NCI-H1092 treated with DMSO at 0.1 percent for 48 hours (cell line): ENCODE measurements at regions not wholly inside any gene's neighbourhood (a gene's known extent, or its start where the extent isn't known, plus 50 kb on each side); places are given as distances from the start of the nearest gene placed in this dataset.
"Not testable (repeated sequence)": the region's sequence is repeated elsewhere in the genome, so short reads cannot be mapped to it uniquely, and the experiment has no call there.

Experiments used
- DNase-seq: peaks from one replicate; lab custom pipeline; 2025; lab: John Stamatoyannopoulos, UW

DNA sequence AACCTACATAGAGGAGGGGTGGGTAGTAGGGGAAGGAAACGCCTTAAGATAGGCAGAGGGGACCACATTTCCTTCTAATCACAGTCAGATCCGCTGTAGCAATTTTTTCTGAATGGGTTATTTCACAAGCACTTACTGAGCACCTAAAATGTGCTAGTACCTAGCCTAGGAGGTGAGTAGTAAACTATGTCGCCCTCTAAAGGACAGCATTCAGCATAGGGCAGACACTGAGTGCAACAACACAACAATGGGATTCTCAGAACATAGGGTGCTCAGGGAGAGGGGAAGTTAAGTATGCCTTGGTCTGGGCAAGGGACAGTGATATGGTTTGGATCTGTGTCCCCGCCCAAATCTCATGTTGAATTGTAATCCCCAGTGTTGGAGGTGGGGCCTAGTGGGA is 166.1 kb upstream of the RAB6C start:
- no peak for DNase-seq

DNA sequence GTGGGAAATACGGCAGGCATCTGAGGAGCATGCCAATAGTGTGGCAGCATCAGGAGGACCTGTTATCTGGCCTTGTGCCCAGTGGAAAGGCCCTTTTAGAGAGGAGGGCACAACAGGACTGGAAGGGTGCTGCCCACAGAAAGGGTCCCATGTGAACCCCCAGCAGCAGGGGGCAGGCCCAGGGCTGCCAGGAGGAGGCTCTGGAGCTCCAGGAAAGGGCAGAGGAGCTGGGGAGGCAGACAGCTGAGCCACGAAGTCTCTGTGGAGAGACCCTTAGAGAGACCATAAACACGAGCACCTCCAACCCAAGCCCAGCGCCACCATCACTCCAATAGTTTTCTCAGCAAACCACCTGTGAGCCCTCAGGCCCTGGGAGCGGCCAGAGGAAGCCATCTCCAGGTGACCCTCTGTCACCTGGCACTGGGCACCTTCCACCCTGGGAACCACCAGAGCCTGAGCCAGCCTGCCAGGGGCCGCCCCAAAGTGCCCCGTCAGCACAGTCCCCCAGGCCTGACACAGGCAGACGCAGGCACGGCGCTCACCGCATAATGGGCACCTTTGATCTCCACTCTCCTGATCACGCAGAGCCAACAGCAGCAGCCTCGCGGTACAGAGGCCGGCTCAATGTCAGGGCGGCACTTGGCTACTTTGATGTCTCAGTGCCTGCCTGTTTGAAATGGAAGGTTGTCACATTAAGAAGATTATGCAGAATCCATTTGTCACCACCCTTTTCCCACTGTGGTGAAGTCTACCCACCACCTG is 162.5 kb upstream of the RAB6C start:
- no peak for DNase-seq

DNA sequence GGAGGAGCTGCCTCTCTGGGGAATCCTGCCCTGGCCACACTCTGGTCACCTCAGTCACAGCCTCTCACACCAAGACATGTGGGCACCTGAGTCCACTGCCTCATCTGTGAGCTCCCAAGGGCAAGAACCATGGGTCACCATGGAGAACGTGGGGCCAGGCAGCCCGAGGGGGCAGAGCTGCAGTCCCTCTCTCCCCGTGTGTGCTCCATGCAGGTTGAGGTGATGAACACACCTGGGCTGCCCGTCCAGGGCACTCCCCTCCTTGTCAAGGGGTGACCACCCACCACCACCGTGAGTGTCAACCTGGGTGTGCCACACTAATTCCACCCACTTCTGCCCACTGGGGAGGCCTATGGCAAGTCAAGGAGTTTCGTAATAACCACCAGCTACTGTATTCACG is 159.6 kb upstream of the RAB6C start:
- DNase-seq, result no peak

DNA sequence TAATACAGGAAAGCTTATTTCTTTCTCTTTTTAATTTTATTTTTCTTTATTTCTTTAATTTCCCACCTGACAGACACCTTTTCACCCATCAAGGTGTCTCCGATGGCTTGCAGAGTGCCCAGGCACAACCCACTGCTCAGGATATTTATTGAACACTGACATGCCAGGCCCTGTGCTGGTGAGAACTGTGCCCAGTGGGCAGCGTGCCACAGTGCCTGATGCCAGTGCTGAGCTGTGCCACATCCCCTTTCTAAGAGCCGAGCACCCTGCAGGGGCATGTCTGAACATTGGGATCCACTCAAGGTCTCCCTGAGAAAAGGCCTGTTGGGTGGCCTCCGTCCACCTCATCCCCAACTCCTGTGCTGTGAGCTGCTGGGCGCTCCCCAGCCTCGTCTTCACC is 158.6 kb upstream of the RAB6C start:
- no peak for DNase-seq

DNA sequence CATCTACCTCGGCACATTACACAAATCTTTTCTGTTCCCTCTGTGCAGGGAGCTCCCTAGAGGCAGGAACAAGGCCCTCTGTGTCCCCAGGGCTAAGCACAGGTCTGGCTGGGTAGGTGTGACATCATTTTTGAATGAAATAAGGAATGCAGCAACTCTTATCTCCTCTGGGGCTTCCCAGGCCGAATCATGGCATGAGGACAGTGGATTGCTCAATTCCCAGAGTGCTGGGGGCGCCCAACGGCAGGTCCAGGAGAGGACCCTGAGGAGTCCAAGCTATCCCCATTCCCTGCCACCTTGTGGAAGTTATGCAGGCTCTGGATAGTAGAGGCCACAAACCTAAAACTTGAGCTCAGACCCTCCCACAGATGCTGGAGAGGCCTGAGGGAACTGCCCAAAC is 158.0 kb upstream of the RAB6C start:
- DNase-seq, result no peak

DNA sequence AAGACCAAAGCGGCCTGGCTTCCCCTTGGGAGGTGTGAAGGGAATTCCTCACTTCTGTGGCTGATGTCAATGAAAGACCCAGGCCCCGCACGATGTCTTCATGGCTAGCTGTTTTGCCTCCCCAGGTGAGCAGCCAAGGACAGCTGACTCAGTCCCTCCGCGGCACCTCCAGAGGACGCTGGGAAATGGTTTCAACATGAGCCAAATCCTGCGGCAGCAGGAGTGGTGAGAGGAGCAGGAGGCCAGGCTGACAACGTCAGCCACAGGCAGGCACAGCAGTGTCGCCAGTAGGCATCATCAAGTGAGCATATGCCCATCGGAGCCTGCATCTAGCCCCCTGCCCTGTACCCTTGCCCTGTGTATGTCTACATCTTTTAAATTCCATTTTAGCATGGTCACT is 156.4 kb upstream of the RAB6C start:
- no peak for DNase-seq

DNA sequence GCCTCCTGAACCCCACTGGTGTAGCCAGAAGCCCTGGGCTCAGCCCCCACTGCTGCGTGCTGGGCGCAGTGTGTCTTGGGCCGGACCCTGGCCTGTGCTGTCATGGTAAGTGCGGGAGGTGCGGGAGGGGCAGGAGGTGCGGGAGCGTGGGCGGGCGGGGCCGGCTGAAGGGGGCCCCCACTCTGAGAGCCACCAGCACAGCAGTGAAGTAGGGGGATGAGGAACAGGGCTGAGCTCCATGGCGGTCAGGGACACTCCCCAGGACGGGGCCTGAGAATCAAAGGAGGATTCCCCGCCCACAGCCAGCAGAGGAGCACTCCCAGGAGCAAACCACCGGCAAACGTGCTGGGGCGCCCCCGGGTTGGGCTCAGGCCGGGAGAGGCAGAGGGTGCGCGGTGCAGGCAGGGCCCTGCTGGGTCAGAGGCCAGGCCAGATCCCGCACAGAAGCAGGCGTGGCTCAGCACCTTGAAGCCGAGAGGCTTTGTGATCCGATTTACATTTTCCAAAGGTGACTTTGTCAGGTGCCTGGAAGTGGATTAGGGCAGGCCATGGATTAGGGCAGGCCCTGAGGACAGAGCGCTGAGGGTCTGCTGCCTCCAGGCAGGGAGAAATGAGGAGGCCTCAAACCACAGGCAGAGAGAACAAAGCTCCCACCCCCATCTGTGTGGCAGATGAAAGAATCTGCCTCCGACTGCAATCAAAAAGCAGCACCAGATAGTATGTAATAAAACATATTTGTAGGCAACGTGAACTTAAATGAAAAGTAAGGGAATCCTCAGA is 152.0 kb upstream of the RAB6C start:
- no peak for DNase-seq

DNA sequence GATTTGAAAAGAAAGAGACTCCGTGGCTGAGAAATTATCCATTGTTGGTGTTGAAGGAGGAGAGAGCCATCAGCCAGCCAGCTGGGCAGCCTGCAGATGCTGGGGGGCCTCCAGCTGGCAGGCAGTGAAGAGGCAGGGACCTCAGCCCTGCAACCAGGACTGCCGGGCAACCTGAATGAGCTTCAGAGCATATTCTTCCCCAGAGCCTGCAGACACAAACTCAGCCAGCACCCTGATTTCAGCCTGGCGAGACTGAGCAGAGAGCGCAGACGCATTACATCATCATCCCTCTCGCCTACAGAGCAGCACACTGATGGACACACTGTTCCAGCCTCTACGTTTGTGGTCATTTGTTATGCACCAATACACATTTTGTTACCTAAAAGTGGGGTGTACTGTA is 150.7 kb upstream of the RAB6C start:
- DNase-seq, result no peak

DNA sequence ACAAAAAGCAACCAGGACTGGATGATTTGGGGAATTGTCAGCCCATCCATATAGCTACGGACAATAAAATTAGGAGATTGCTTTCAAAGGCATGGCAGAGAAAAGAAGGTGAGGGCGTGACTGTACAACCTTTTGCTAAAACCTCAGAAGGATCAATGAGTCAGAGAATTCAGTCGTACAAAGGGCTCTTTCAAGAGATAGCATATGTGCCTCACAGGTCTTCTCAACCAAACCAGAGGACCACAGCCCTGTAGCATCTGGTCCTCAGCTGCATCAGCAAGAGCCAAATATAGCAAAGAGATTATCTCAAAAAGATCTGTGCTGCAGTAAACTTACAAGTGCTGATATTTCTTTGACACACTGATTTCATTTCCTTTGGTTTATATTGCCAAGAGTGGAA is 149.9 kb upstream of the RAB6C start:
- no peak for DNase-seq

DNA sequence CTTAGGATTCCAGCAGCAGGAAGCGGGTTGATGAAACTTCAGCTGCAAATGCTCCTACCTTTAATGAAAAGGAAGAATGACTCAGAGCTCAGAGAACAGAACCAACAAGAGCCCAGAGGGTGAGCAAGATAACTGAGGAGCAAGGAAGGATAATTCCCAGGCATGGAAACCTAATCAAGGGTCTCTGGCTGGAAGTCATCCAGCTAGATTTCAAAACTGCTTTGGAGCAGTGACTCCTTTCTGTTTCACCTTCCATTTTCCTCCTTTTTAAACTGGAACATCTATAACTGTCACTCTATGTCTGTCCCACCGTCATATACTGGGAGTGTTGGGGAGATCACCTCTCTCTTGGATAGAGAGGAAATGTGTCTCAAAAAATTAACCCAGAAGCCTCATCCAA is 148.4 kb upstream of the RAB6C start:
- no peak for DNase-seq

DNA sequence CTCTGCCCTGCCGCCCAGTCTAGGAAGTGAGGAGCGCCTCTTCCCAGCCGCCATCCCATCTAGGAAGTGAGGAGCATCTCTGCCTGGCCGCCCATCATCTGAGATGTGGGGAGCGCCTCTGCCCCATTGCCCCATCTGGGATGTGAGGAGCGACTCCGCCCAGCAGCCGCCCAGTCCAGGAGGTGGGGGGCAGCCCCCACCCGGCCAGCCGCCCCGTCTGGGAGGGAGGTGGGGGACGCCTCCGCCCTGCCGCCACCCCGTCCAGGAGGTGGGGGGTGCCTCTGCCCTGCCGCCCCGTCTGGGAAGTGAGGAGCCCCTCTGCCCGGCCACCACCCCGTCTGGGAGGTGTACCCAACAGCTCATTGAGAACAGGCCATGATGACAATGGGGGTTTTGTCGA is 146.0 kb upstream of the RAB6C start:
- DNase-seq, result not testable (repeated sequence)

DNA sequence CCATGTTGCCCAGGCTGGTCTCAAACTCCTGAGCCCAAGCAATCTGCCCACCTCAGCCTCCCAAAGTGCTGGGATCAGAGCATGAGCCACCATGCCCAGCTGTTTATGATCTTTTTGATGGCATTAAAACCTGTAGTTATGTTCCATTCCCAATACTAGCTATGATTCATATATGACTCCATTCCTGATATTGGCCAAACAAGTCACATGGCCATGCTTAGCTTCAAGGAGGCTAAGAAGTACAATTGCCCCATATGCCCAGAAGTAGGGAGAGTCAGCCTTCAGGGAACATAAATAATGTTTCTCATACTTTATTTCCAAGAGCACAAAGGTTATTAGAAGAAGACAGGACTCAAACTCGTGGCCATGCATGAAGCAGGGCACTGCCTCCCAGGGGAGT is 132.4 kb upstream of the RAB6C start:
- no peak for DNase-seq

DNA sequence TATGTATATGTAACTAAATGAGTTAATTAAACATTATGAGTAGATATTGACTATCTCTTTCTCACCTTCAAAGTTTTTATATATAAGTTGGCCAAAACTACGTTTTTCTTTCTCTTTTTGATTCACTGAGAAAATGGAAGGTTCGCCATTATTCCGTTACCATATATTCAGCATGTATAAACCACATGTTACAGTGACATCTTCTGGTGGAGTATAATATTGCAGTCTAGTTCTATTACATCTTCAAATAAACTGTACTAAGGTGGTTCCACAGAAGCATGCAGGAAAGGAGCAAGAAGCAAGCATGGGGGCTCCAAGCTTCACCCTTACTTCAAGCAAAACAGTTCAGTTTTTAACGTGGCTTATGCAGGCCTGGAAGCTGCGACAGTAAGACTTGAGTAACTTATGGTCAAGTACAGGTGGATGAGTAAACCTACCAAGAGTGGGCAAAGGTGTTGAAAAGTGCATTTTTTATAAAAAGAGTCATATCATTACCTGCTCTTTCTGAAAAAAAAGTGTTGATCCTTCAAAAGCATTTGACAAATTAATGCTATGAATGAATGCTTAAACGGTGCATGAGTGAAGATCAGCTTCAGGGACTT is 129.8 kb upstream of the RAB6C start:
- peak; percentile 63 for DNase-seq

DNA sequence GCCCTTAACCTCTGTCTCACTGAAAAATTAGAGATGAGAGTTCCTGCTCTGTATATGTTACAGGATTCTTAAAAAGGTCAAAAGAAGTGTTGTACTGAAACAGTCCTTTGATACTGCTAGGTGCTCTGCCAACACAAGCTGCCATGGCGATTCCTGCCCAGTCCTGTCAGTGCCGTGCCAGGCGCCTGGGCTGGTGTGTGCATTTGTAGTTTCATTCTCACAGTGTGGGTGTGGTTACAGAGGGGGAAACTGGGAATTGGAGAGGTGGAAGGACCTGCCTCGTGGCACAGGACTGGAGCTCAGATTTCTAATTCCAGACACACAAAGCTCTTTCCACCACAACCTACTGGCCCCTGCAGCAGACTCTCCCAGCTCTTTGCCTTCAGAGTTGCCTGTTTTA is 122.3 kb upstream of the RAB6C start:
- no peak for DNase-seq

DNA sequence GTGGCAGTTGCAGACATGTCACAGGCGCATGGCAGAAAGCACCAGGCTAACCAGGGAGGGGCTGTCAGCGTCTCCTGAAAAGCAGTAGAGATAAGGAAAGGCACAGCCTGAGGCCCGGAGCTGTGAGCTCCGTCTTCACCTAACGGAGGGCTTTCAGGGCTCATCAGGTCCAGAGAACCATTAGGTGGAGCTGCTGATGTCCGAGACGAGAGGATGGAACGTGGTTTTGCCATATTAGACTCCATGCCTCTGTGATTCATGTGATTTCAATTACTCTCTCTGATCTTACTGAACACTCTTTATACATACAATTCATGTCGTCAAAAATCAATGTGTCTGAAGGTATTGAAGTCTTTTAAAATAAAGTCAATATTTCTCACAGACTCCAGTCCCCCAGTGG is 120.3 kb upstream of the RAB6C start:
- no peak for DNase-seq

DNA sequence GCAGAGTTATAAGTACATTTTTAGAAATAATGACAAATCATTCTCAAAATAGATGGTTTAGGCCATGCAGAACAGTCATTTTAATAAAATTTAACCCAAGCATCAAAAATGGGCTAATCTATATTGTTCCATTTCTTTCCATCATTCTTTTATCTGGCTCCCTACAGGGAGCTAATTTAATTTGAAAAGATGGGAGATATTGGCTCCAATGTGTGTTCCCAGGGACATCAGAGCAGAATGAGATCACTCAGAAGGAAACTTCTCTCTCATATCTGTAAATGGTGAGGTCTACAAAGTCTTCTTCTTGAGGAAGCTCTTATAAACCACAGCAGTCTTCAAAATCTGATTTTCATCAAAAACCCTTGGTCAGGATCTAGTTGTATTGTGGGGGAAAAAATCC is 119.4 kb upstream of the RAB6C start:
- no peak for DNase-seq

DNA sequence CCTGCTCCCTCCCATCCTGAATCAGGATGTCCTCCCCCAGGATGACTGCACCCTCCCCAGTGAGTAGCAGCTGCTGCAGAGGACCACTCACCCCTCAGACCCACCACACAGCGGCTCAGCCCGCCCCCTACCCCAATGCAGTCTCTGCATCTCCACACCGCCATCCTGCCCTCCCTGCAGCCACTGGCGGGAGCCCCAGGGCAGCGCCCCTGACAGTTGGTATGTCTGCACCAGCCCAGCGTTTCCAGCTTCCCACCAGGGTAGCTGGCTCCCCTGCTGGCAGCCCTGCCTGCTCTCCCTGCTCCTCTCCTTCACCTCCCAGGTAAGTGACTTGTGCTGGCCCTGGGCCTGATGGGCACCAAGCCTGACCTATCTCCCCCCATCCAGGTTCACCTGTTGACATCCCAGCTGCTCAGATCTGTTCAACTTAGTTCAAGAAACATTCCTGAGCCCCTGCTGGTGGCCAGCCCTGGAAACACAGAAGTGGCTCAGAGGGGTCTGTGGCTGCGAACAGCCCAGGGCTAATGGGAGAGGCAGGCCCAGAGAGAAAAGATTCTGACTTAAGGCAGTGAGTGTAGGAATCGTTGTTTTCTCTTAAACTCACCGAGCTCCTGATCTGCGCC is 117.7 kb upstream of the RAB6C start:
- no peak for DNase-seq

DNA sequence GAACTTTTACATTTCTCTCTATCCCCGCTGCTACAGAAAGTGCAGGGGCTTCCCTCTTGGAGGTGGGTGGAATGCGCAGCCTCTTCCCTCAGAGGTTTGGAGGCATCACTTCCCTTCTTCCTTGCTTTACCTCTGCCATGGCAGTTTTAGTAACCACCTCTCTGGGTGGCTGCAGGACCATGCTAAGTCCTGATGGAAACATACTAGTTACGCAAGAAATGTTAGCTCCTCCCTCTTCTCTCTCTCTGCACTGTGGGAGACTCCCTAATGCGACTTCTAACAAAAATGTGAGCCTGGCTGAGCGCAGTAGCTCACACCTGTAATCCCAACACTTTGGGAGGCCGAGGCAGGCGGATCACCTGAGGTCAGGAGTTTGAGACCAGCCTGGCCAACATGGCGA is 116.8 kb upstream of the RAB6C start:
- no peak for DNase-seq

DNA sequence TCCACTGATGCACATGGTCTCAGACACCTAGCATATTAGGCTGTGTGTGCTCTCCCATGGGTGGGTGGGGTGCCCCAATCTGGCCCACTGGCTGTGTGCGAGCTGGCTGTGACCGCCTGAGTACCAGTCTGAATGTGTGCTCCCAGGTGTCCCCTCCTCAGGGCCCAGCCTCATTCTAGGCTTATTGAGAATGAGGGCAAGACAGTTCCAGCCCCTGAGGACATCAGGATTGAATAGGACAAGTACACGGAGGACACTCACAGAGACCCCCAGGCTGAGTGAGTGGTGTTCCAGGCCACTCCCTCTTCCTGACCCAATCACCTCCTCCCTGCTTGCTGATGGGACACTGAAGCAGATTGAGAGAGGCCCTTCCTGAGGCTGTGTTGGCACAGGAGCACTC is 116.1 kb upstream of the RAB6C start:
- DNase-seq, result no peak

DNA sequence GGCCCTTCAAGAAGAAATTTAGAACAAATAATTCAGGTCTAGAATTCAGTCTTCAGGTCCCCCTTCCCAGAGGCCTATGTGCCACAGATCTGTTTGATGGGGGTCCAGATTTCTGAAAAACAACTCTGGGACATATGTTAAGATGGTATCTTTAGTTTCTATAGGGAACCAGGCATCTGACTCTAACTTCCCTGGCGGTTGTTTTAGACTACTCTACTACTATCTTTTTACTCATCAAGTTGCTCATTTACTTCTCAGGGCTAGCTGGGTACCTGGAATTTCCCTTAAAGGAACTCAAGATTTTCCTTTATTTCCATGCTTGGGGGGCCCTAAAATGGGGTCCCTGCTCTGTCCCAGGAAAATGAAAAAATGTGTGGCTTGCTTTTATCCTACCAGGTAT is 114.7 kb upstream of the RAB6C start:
- DNase-seq, result no peak

DNA sequence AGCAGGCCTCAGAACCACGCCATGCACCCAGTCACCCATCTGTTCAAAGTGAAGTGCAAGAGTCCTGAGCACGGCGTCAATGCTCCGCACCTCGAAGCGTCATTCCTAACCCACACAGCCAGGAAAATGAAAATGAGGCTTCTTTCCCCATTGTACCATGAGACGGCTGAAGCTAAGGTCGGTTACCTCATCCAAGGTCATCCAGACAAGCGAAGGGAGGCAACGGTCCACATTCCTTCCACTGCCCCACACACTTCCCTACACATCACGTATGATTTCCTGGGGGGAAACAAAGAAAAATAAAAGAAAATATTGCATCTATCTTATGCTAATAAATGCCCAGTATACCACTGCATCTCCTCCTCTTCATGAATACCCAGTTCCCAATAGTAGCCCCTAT is 113.5 kb upstream of the RAB6C start:
- DNase-seq, result no peak

DNA sequence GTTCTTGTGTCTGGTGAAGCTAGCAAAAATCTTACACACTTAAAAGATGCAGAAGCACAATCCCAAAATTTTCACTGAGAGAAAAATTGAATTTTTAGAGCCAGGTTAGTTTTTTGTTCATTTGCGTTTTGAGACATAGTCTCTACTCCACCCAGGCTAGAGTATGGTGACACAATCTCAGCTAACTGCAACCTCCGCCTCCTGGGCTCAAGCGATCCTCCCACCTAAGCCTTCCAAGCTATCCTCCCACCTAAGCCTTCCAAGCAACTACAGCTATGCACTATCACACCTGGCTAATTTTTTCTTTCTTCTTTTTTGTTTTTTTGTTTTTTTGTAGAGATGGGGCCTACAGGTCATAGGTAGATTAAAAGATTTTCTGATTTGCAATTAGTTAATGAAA is 113.1 kb upstream of the RAB6C start:
- no peak for DNase-seq

DNA sequence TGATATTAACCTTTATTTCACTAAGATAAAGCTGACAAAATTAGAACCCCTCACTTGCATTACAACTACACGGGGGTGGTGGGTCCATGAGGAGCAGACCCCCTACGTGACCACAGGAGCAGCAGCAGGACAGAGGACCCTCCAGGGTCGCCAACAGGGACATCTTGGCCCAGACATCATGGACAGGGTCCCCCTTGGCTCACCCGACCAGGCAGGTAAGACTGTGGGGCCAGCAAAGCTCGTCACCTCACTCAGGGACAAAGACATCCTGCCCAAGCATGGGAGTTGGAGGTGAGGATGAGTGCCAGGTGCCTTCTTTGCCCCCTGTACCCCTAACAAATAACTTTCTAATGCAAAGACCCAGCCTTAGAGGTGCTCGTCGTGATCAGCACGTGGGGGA is 111.3 kb upstream of the RAB6C start:
- DNase-seq, result no peak
